MCF 10A (cell line): ENCODE measurements at regions not wholly inside any gene's neighbourhood (a gene's known extent, or its start where the extent isn't known, plus 50 kb on each side); places are given as distances from the start of the nearest gene placed in this dataset.

Experiments
- BruUV-seq: library from RNA; stranded (reverse); fragments of 400-500 nt; replicated peaks from 2 replicates; lab custom pipeline; 2021; lab: Mats Ljungman, UMichigan
- CTCF ChIA-PET: fragments of 300-600 bp; sonication (Branson Sonifier 250); formaldehyde crosslinking; extraction: SDS; loops from one replicate; lab custom pipeline; 2021; ENCODE audit warnings: antibody characterized with exemption, inconsistent platforms; lab: Yijun Ruan, JAX
- POLR2A ChIA-PET: fragments of 300-600, 350-650 bp; sonication (Branson Sonifier 250); formaldehyde crosslinking; extraction: SDS; loops from one replicate; lab custom pipeline; 2020; ENCODE audit warnings: antibody characterized with exemption, inconsistent platforms; lab: Yijun Ruan, JAX
- DNase-seq: peaks from one replicate; pipeline ENCODE4 v3.0.0-alpha.2; 2018; ENCODE audit not compliant: unreplicated experiment
- H3K27ac Mint-ChIP-seq: one replicate; pipeline ENCODE4 v1.8.0; 2022; ENCODE audit warnings: mild to moderate bottlenecking, low read depth, mixed read lengths; ENCODE audit not compliant: unreplicated experiment
- H3K27me3 Mint-ChIP-seq: one replicate; pipeline ENCODE4 v1.8.0; 2022; ENCODE audit warnings: mixed read lengths; ENCODE audit not compliant: insufficient read depth, unreplicated experiment
- H3K36me3 Mint-ChIP-seq: one replicate; pipeline ENCODE4 v1.8.0; 2022; ENCODE audit warnings: mild to moderate bottlenecking, moderate library complexity, mixed read lengths; ENCODE audit not compliant: insufficient read depth, unreplicated experiment
- H3K4me1 Mint-ChIP-seq: one replicate; pipeline ENCODE4 v1.8.0; 2022; ENCODE audit warnings: mixed read lengths; ENCODE audit not compliant: insufficient read depth, unreplicated experiment
- H3K4me3 Mint-ChIP-seq: one replicate; pipeline ENCODE4 v1.8.0; 2022; ENCODE audit warnings: mild to moderate bottlenecking, moderate library complexity, mixed read lengths; ENCODE audit not compliant: unreplicated experiment
- H3K9me3 Mint-ChIP-seq: one replicate; pipeline ENCODE4 v1.8.0; 2022; ENCODE audit warnings: mixed read lengths; ENCODE audit not compliant: unreplicated experiment
- intact Hi-C: fragments of 100-400 bp; cut with micrococcal nuclease; formaldehyde crosslinking; loops from 2 replicates; pipeline ENCODE4 v1.14.1; 2022
- TF ChIP-seq, protein P1 (sequence below): fragments of 200-600 bp; IDR thresholded peaks from one replicate; pipeline ENCODE4 v1.8.0; 2022; ENCODE audit warnings: antibody characterized with exemption, mild to moderate bottlenecking; ENCODE audit not compliant: unreplicated experiment

DNA sequence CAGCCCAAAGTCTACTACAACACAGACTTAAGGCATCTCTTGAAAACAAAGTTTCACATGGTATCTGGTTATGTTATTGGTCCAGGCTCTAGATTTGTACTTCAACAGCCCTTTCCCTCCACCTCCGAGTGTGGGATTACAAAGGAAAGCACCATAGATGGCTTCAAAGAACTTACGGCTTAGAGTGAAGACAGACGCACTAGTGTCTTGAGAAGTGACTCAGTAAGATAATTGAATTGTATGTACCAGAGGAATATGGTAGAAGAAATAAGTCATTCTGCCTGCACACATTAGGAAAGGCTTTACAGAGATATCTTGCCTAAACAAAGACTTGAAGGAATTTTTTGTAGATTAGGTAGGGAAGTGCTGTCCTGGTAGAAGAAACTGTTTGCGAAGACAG is 392.3 kb upstream of the TNP1 start:
- TF ChIP-seq, protein P1, sequence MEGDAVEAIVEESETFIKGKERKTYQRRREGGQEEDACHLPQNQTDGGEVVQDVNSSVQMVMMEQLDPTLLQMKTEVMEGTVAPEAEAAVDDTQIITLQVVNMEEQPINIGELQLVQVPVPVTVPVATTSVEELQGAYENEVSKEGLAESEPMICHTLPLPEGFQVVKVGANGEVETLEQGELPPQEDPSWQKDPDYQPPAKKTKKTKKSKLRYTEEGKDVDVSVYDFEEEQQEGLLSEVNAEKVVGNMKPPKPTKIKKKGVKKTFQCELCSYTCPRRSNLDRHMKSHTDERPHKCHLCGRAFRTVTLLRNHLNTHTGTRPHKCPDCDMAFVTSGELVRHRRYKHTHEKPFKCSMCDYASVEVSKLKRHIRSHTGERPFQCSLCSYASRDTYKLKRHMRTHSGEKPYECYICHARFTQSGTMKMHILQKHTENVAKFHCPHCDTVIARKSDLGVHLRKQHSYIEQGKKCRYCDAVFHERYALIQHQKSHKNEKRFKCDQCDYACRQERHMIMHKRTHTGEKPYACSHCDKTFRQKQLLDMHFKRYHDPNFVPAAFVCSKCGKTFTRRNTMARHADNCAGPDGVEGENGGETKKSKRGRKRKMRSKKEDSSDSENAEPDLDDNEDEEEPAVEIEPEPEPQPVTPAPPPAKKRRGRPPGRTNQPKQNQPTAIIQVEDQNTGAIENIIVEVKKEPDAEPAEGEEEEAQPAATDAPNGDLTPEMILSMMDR: no peak
- DNase-seq: no peak
- Mint-ChIP-seq H3K27me3 (no peaks in the 10 kb centered on the region), H3K4me1 (no peaks in the 10 kb centered on the region), H3K36me3 (no peaks in the 10 kb centered on the region), H3K27ac (no peak overlapping the region), H3K4me3 (no peak overlapping the region), H3K9me3 (no peaks in the 10 kb centered on the region)
- intact Hi-C loops: no loop called here
- ChIA-PET POLR2A (no interaction called here), CTCF (no interaction called here)
- no TSS peak for BruUV-seq

DNA sequence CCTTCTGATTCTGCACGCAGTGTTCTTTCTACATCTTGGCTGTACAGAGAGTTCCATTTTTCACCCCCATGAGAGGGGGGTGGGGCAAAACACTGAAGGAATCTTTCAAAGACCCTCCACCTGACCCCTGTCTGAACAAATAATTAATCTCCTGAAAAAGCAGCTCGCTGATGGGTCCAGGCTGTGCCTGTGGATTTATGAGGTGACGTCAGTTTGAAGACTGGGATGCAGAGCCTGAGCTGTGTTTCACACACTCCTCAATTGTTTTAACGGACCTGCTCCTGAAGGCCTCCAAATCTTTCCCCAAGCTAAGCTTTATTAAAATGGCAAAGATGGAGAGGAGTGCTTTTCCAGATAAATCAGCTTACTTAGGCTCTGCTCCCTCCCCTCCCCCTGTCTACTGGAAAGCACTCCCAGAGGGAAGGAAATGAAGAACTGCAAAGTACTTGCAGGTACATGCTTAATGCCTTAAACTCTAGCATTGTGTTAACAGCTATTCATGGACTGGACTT is 390.2 kb upstream of the TNP1 start:
- DNase-seq: no peak
- intact Hi-C loops: no loop called here
- BruUV-seq: no TSS peak
- H3K27ac Mint-ChIP-seq: no peak overlapping the region
- H3K9me3 Mint-ChIP-seq: no peaks in the 10 kb centered on the region
- no peaks in the 10 kb centered on the region for H3K4me1 Mint-ChIP-seq
- ChIA-PET POLR2A (no interaction called here), CTCF (no interaction called here)
- TF ChIP-seq, protein P1: no peak
- no peaks in the 10 kb centered on the region for H3K36me3 Mint-ChIP-seq
- no peak overlapping the region for H3K4me3 Mint-ChIP-seq
- no peaks in the 10 kb centered on the region for H3K27me3 Mint-ChIP-seq

DNA sequence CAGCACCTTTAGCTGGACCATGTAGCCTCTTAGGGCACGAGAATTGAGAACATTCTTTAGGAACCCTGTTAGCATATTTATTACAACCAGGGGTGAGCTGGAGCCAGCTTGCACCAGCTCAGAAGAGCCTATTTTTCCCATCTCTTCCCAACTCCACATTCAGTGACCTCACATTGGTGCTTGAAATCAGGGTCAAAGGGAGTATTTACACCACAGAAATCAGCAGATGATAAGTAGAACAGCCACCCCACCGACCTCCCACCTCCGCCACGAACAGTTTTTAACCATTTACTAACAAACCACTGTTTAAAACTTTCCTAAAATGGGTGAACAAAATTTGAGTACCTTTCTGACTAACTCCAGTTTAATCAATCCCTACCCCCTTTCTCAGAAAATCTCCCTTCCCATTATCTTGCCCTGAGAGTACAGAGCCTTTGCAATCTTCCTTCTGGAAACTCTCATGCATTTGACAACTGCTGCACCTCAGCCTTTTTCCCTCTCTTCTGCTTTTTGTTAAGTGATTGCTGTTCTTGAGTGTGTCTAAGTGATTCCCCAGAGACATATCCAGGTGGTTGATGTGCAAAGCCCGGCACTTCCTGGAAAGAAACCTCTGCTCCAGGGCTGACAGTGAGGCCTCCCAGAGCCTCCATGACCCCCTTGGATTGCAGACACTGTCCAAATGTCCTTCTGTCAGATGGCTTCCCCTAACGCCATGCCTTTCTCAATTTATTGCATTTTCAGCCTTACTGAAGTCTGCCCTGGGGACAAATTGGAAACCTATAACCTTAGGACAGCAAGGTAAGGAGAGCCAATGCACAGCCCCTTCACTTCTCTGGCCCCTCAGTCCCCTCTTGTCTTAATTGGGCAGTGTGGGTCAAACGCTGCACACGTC is 389.5 kb upstream of the TNP1 start:
- H3K4me3 Mint-ChIP-seq: no peak overlapping the region
- H3K9me3 Mint-ChIP-seq: no peaks in the 10 kb centered on the region
- H3K4me1 Mint-ChIP-seq: no peaks in the 10 kb centered on the region
- ChIA-PET CTCF (interaction anchor here (0.5 to 1.0 kb wide), 2 partner anchors 13 to 482 kb away, joined by 3 to 4 read pairs; no protein-coding TSS in a partner anchor), POLR2A (no interaction called here)
- no peaks in the 10 kb centered on the region for H3K36me3 Mint-ChIP-seq
- TF ChIP-seq, protein P1: no peak
- intact Hi-C loops: no loop called here
- H3K27me3 Mint-ChIP-seq: no peaks in the 10 kb centered on the region
- BruUV-seq: no TSS peak
- no peak for DNase-seq
- no peak overlapping the region for H3K27ac Mint-ChIP-seq

DNA sequence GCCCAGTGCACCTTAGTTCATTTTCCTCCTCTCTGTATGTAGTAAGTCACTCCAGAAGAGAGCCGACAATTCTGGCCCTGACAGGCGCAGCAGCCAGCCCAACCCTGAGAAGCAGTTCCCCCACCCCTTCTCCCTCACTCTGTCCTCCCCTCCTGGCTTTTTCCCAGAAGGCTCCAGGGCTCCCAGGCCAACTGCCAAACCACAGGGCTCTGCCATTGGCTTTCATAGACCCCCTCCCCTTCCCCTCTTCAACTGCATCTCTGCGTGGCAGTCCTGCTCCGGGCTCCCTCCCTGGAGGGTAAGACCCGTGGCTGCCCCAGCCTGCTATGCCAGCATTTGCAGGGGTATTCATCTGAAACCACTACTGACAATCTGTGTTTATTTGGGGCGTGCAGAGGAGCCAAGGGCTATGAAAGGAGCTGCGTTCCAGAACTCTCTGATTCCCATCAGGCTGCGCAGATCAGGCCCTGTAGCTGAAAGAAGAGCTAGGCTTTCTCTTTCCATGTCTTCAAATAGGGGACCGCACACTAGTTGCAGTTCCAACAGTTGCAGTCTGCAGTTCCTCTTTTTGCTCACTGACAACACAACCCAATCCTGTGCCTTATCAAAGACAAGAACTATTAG is 388.6 kb upstream of the TNP1 start:
- Mint-ChIP-seq H3K9me3 (no peaks in the 10 kb centered on the region), H3K36me3 (no peaks in the 10 kb centered on the region), H3K27ac (no peak overlapping the region), H3K4me1 (no peaks in the 10 kb centered on the region), H3K27me3 (no peaks in the 10 kb centered on the region), H3K4me3 (no peak overlapping the region)
- ChIA-PET POLR2A (no interaction called here), CTCF (interaction anchor here (0.5 to 1.0 kb wide), 2 partner anchors 12 to 481 kb away, joined by 3 to 4 read pairs; no protein-coding TSS in a partner anchor)
- DNase-seq: peak; percentile 7
- intact Hi-C loops: no loop called here
- BruUV-seq: no TSS peak
- TF ChIP-seq, protein P1: no peak
